Panc1 (cell line): ENCODE measurements at regions not wholly inside any gene's neighbourhood (a gene's known extent, or its start where the extent isn't known, plus 50 kb on each side); places are given as distances from the start of the nearest gene placed in this dataset.

Source experiments
- ATAC-seq: fragments of 200-7000 bp; cut with Tn5 transposase; 2 replicates; pipeline ENCODE4 v1.9.1; 2020; ENCODE audit warnings: mild to moderate bottlenecking, moderate library complexity
- BruUV-seq: library from RNA; stranded (reverse); fragments of 400-500 nt; replicated peaks from 2 replicates; lab custom pipeline; 2021; lab: Mats Ljungman, UMichigan
- CTCF ChIA-PET: fragments of 300-600 bp; sonication (Branson Sonifier 250); formaldehyde crosslinking; loops from one replicate; lab custom pipeline; 2022; ENCODE audit warnings: antibody characterized with exemption; lab: Charles Lee
- POLR2A ChIA-PET: fragments of 300-600 bp; sonication (Branson Sonifier 250); formaldehyde crosslinking; loops from one replicate; lab custom pipeline; 2022; ENCODE audit warnings: antibody characterized with exemption; lab: Charles Lee
- DNase-seq: peaks from one replicate; pipeline ENCODE4 v3.0.0-alpha.2; 2010; ENCODE audit warnings: low read depth, low spot score
- H3K27ac ChIP-seq: 2 replicates; pipeline ENCODE4 v1.5.1; 2011; ENCODE audit warnings: mild to moderate bottlenecking, low read length, inconsistent platforms
- H3K27me3 ChIP-seq: fragments of 200-500 bp; sonication (Bioruptor generic); 2 replicates; pipeline ENCODE4 v1.6.0; 2014; ENCODE audit warnings: low read length, inconsistent platforms; ENCODE audit not compliant: control insufficient read depth, insufficient read depth
- H3K36me3 ChIP-seq: fragments of 200-500 bp; sonication (Bioruptor generic); 2 replicates; pipeline ENCODE4 v1.5.1; 2014; ENCODE audit warnings: inconsistent platforms, mild to moderate bottlenecking, low read length, moderate library complexity; ENCODE audit not compliant: control insufficient read depth, insufficient read depth
- H3K4me1 ChIP-seq: 2 replicates; pipeline ENCODE4 v1.5.1; 2011; ENCODE audit warnings: inconsistent platforms, mild to moderate bottlenecking, low read length, moderate library complexity; ENCODE audit not compliant: control insufficient read depth, insufficient read depth
- H3K4me3 ChIP-seq, 2 experiments: 2 replicates each; pipeline ENCODE4 v1.5.1; 2011 to 2012; ENCODE audit warnings: low read depth in 2 of 2, low read length in 2 of 2, mild to moderate bottlenecking in 2 of 2, inconsistent platforms in 1 of 2, moderate library complexity in 1 of 2
- H3K9me3 ChIP-seq: fragments of 200-500 bp; sonication (Bioruptor generic); 2 replicates; pipeline ENCODE4 v1.5.1; 2014; ENCODE audit warnings: low read depth, mild to moderate bottlenecking, inconsistent platforms, low read length, moderate library complexity; ENCODE audit not compliant: control insufficient read depth, insufficient read depth
- POLR2AphosphoS5 ChIP-seq: IDR thresholded peaks from 2 replicates; pipeline ENCODE4 v1.6.1; 2012; ENCODE audit warnings: mild to moderate bottlenecking, low read depth, low read length, moderate library complexity
- SIN3A ChIP-seq: IDR thresholded peaks from 2 replicates; pipeline ENCODE4 v1.6.1; 2012; ENCODE audit warnings: low read depth, mild to moderate bottlenecking, low read length, moderate library complexity, borderline replicate concordance; ENCODE audit not compliant: insufficient read depth
- TCF7L2 ChIP-seq: IDR thresholded peaks from 2 replicates; pipeline ENCODE4 v1.6.1; 2011; ENCODE audit warnings: mild to moderate bottlenecking, low read depth, low read length, inconsistent platforms
- in situ Hi-C: cut with HindIII; loops from 2 replicates; pipeline ENCODE4 v1.10.0; 2016; ENCODE audit warnings: low sequenced_read_pairs, low pct_unique_long_range_greater_than_20kb
- intact Hi-C: fragments of 100-400 bp; cut with micrococcal nuclease; formaldehyde crosslinking; loops from one replicate; pipeline ENCODE4 v1.10.0; 2022; ENCODE audit not compliant: unreplicated experiment
- TF ChIP-seq, protein P1 (sequence below): fragments of 450-650 bp; IDR thresholded peaks from 2 replicates; pipeline ENCODE4 v1.5.1; 2017; ENCODE audit warnings: mild to moderate bottlenecking
- TF ChIP-seq, protein P2 (sequence below), 2 experiments: IDR thresholded peaks; 2 replicates each; pipeline ENCODE4 v1.6.1; 2011 to 2012; ENCODE audit warnings: low read depth in 2 of 2, control low read depth in 1 of 2, low read length in 1 of 2, mild to moderate bottlenecking in 1 of 2, moderate library complexity in 1 of 2; ENCODE audit not compliant: insufficient read depth in 1 of 2

DNA sequence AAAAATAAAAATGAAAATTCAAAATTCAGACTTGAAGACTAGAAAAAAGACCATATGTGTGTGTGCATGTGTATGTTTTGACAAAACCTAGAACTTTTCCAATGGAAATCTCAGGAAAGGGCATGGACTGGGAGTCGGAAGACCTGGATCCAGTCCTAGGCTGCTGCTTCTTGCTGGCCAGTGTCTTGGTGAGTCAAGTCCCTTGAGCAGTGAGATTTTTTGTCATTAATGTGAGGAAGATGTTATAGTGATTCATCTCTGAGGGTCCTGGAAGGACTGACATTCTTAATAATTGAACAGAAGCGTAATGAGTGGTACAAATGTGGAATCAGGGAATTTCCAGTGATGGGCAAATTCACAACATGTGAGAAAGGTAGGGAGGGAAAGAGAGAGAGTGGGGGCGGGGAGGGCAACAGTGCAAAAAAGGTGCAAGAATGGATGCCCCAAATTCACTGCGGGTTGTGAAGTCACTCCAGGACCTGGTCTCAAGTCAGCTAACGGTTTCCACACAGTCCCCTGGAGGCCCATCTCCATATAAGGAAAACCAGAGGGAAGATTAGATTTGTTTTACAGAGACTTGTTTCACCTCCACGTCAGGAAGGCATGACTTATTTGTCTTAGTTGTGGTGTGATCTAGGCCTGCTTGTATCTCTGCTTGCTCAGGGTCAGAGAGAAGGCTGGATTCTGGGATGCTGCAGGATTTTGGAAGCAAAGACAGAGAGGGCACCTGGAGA is 201.7 kb downstream of the BUB3 start:
- no peaks in the 10 kb centered on the region for H3K9me3 ChIP-seq
- POLR2A ChIA-PET = no interaction called here
- no peaks in the 10 kb centered on the region for H3K27me3 ChIP-seq
- H3K4me1 ChIP-seq = no peaks in the 10 kb centered on the region
- CTCF ChIA-PET = no interaction called here
- in situ Hi-C loops = no loop called here
- H3K4me3 ChIP-seq = no peak overlapping the region
- no peak overlapping the region for H3K27ac ChIP-seq
- DNase-seq = no peak
- intact Hi-C loops = no loop called here
- ATAC-seq = no peak
- TF ChIP-seq, protein P1, sequence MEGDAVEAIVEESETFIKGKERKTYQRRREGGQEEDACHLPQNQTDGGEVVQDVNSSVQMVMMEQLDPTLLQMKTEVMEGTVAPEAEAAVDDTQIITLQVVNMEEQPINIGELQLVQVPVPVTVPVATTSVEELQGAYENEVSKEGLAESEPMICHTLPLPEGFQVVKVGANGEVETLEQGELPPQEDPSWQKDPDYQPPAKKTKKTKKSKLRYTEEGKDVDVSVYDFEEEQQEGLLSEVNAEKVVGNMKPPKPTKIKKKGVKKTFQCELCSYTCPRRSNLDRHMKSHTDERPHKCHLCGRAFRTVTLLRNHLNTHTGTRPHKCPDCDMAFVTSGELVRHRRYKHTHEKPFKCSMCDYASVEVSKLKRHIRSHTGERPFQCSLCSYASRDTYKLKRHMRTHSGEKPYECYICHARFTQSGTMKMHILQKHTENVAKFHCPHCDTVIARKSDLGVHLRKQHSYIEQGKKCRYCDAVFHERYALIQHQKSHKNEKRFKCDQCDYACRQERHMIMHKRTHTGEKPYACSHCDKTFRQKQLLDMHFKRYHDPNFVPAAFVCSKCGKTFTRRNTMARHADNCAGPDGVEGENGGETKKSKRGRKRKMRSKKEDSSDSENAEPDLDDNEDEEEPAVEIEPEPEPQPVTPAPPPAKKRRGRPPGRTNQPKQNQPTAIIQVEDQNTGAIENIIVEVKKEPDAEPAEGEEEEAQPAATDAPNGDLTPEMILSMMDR = no peak
- TF ChIP-seq SIN3A (no peak), TCF7L2 (no peak), POLR2AphosphoS5 (no peak)
- TF ChIP-seq, protein P2, sequence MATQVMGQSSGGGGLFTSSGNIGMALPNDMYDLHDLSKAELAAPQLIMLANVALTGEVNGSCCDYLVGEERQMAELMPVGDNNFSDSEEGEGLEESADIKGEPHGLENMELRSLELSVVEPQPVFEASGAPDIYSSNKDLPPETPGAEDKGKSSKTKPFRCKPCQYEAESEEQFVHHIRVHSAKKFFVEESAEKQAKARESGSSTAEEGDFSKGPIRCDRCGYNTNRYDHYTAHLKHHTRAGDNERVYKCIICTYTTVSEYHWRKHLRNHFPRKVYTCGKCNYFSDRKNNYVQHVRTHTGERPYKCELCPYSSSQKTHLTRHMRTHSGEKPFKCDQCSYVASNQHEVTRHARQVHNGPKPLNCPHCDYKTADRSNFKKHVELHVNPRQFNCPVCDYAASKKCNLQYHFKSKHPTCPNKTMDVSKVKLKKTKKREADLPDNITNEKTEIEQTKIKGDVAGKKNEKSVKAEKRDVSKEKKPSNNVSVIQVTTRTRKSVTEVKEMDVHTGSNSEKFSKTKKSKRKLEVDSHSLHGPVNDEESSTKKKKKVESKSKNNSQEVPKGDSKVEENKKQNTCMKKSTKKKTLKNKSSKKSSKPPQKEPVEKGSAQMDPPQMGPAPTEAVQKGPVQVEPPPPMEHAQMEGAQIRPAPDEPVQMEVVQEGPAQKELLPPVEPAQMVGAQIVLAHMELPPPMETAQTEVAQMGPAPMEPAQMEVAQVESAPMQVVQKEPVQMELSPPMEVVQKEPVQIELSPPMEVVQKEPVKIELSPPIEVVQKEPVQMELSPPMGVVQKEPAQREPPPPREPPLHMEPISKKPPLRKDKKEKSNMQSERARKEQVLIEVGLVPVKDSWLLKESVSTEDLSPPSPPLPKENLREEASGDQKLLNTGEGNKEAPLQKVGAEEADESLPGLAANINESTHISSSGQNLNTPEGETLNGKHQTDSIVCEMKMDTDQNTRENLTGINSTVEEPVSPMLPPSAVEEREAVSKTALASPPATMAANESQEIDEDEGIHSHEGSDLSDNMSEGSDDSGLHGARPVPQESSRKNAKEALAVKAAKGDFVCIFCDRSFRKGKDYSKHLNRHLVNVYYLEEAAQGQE (IDR thresholded peaks at IDR 0.05; ENCODE audit: insufficient read depth in 1 of 2, low read depth in 2 of 2, low read length in 1 of 2) = no peak
- no peaks in the 10 kb centered on the region for H3K36me3 ChIP-seq
- no TSS peak for BruUV-seq

DNA sequence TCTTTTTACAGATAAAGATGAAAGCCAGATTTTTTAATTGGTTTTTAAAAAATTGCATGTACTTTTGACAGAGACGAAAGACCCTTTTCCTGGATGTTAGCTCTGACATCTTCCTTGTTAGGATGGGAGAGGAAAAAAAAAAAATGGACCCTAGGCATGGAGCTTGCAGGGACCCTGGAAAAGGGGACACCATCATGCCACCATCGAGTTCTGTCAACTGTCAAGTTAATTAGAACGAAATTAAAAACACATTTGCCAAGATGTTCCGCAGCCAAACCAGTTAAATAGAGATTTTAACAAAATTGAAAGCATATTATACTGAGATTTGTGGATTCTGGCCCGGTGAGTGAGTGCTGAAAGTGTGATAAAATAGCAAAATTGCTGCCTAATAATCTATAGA is 202.6 kb downstream of the BUB3 start:
- H3K9me3 ChIP-seq = no peaks in the 10 kb centered on the region
- DNase-seq (no peak), ATAC-seq (no peak)
- ChIA-PET POLR2A (no interaction called here), CTCF (no interaction called here)
- H3K4me3 ChIP-seq = no peak overlapping the region
- no peak for TF ChIP-seq TCF7L2
- TF ChIP-seq POLR2AphosphoS5 = no peak
- TF ChIP-seq, protein P2 (IDR thresholded peaks at IDR 0.05; ENCODE audit: insufficient read depth in 1 of 2, low read depth in 2 of 2, low read length in 1 of 2) = no peak
- TF ChIP-seq, protein P1 = no peak
- TF ChIP-seq SIN3A = no peak
- in situ Hi-C loops = no loop called here
- no peak overlapping the region for H3K27ac ChIP-seq
- H3K36me3 ChIP-seq = no peaks in the 10 kb centered on the region
- no peaks in the 10 kb centered on the region for H3K4me1 ChIP-seq
- intact Hi-C loops = no loop called here
- H3K27me3 ChIP-seq = no peaks in the 10 kb centered on the region
- no TSS peak for BruUV-seq
